K562 (cell line): ENCODE measurements at regions not wholly inside any gene's neighbourhood (a gene's known extent, or its start where the extent isn't known, plus 50 kb on each side); places are given as distances from the start of the nearest gene placed in this dataset.

Source experiments
- EZH2 ChIP-seq: IDR thresholded peaks from 2 replicates; pipeline ENCODE4 v1.6.1; 2012; ENCODE audit warnings: low read depth, mild to moderate bottlenecking, inconsistent platforms, low read length, borderline replicate concordance
- REST ChIP-seq, 2 experiments: fragments of 450-650 bp; formaldehyde crosslinking in 1 of 2; IDR thresholded peaks; 2 replicates each; pipeline versions ENCODE4 v1.4.0 to v1.6.1; 2014 to 2020; ENCODE audit warnings: mild to moderate bottlenecking in 2 of 2, borderline replicate concordance in 1 of 2, low read depth in 1 of 2
- TCF3 ChIP-seq: sonication (generic); formaldehyde crosslinking; IDR thresholded peaks from 2 replicates; pipeline ENCODE4 v1.4.0; 2020; ENCODE audit warnings: mild to moderate bottlenecking, missing genetic modification reagents
- TSC22D4 ChIP-seq: fragments of 450-650 bp; IDR thresholded peaks from 2 replicates; pipeline ENCODE4 v1.6.1; 2016; ENCODE audit warnings: missing genetic modification characterization, missing biosample characterization, control low read depth

- no peak for TF ChIP-seq REST (IDR thresholded peaks at IDR 0.05; ENCODE audit: borderline replicate concordance)
- no peak for TF ChIP-seq REST (CRISPR knock-in tag; IDR thresholded peaks at IDR 0.05; ENCODE audit: low read depth)
- TF ChIP-seq EZH2: no peak
- no peak for TF ChIP-seq TSC22D4
- no peak for TF ChIP-seq TCF3 (CRISPR knock-in tag)
These were observed 96.4 kb upstream of the BACE2 start for GRCh38 chr21:41071258-41072171.
